KMS-11 (cell line): ENCODE measurements at regions not wholly inside any gene's neighbourhood (a gene's known extent, or its start where the extent isn't known, plus 50 kb on each side); places are given as distances from the start of the nearest gene placed in this dataset.

ENCODE experiments used
- H2AFZ ChIP-seq: fragments of 200-600 bp; sonication (generic); 2 replicates; pipeline ENCODE4 v1.6.1; 2016; ENCODE audit warnings: antibody characterized with exemption, mixed run types, low read depth
- H3K27ac ChIP-seq: fragments of 200-600 bp; sonication (generic); 2 replicates; pipeline ENCODE4 v1.6.1; 2016; ENCODE audit warnings: mild to moderate bottlenecking, mixed run types
- H3K27me3 ChIP-seq: fragments of 200-600 bp; sonication (generic); 2 replicates; pipeline ENCODE4 v1.6.1; 2017; ENCODE audit warnings: mild to moderate bottlenecking, low read depth, mixed run types, moderate library complexity; ENCODE audit not compliant: insufficient read depth
- H3K36me3 ChIP-seq: fragments of 200-600 bp; sonication (generic); 2 replicates; pipeline ENCODE4 v1.6.1; 2017; ENCODE audit warnings: mild to moderate bottlenecking, mixed run types; ENCODE audit not compliant: insufficient read depth
- H3K4me1 ChIP-seq: fragments of 200-600 bp; sonication (generic); 2 replicates; pipeline ENCODE4 v1.6.1; 2016; ENCODE audit warnings: mild to moderate bottlenecking, low read depth, mixed run types; ENCODE audit not compliant: poor library complexity, severe bottlenecking
- H3K4me2 ChIP-seq: fragments of 200-600 bp; sonication (generic); 2 replicates; pipeline ENCODE4 v1.7.0; 2016; ENCODE audit warnings: mild to moderate bottlenecking, mixed run types
- H3K4me3 ChIP-seq: fragments of 200-600 bp; sonication (generic); IDR thresholded peaks from 2 replicates; pipeline ENCODE4 v1.6.1; 2017; ENCODE audit warnings: low read depth, low read length, mixed read lengths; ENCODE audit not compliant: insufficient read depth
- H3K79me2 ChIP-seq: fragments of 200-600 bp; sonication (generic); 2 replicates; pipeline ENCODE4 v1.6.1; 2016; ENCODE audit warnings: low read depth, mixed run types; ENCODE audit not compliant: insufficient read depth
- H3K9ac ChIP-seq: fragments of 200-600 bp; sonication (generic); 2 replicates; pipeline ENCODE4 v1.6.1; 2016; ENCODE audit warnings: mild to moderate bottlenecking, mixed run types
- H4K20me1 ChIP-seq: fragments of 200-600 bp; sonication (generic); 2 replicates; pipeline ENCODE4 v1.6.1; 2016; ENCODE audit warnings: mild to moderate bottlenecking, mixed run types; ENCODE audit not compliant: insufficient read depth
- TF ChIP-seq, protein P1 (sequence below): fragments of 200-600 bp; sonication (generic); conservative IDR thresholded peaks from 2 replicates; pipeline ENCODE4 v1.6.1; 2017; ENCODE audit warnings: low read depth, mild to moderate bottlenecking, antibody characterized with exemption, low read length, moderate library complexity, mixed read lengths

DNA sequence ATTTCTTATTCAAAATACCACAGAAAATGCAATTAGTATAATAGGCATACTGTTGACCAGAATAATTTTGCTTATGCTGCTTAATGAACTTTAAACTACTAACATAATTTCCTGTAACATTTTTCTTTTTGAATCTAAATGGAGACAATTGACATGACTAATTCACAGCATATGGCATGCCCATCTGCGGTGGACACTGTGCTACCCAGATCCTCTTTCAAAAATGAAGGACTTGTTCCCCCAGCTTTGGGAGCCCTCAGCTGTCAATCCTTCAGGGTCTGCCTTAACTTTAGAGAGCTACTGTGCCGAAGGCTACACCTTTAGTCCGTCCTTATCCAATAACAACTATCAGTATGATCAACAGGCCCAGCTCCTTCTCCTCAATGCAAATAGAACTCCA is 789.0 kb downstream of the PLA2G4A start:
- H3K27me3 ChIP-seq: no peaks in the 10 kb centered on the region
- H3K36me3 ChIP-seq: no peaks in the 10 kb centered on the region
- H3K4me2 ChIP-seq: no peak overlapping the region
- no peak overlapping the region for H2AFZ ChIP-seq
- peaks cover 12% of the 10 kb centered on the region for H3K4me1 ChIP-seq
- H3K79me2 ChIP-seq: no peaks in the 10 kb centered on the region
- TF ChIP-seq, protein P1, sequence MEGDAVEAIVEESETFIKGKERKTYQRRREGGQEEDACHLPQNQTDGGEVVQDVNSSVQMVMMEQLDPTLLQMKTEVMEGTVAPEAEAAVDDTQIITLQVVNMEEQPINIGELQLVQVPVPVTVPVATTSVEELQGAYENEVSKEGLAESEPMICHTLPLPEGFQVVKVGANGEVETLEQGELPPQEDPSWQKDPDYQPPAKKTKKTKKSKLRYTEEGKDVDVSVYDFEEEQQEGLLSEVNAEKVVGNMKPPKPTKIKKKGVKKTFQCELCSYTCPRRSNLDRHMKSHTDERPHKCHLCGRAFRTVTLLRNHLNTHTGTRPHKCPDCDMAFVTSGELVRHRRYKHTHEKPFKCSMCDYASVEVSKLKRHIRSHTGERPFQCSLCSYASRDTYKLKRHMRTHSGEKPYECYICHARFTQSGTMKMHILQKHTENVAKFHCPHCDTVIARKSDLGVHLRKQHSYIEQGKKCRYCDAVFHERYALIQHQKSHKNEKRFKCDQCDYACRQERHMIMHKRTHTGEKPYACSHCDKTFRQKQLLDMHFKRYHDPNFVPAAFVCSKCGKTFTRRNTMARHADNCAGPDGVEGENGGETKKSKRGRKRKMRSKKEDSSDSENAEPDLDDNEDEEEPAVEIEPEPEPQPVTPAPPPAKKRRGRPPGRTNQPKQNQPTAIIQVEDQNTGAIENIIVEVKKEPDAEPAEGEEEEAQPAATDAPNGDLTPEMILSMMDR: no peak
- no peak overlapping the region for H3K4me3 ChIP-seq
- no peaks in the 10 kb centered on the region for H4K20me1 ChIP-seq
- H3K27ac ChIP-seq: no peak overlapping the region
- no peak overlapping the region for H3K9ac ChIP-seq

DNA sequence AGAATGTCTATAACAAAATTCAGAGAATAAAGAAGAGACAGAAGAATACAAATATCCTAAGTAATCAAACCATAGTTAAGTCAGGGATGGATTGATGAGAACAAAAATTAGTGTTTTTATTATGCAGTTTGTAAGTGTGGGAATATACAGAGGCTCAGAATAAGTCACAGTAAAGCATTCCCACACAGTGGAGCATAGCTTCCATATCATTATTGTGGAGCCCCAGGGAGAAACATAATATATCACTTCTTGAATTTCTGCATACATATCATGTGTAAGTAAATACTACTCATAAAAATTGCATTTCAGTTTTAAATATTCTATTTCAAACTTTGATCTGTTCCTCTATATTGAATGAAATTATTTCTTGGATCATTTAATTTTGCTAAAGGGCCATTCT is 790.4 kb downstream of the PLA2G4A start:
- no peak overlapping the region for H3K27ac ChIP-seq
- peaks cover 16% of the 10 kb centered on the region for H3K4me1 ChIP-seq
- no peaks in the 10 kb centered on the region for H4K20me1 ChIP-seq
- H3K4me3 ChIP-seq: no peak overlapping the region
- H3K9ac ChIP-seq: no peak overlapping the region
- TF ChIP-seq, protein P1: no peak
- no peak overlapping the region for H3K4me2 ChIP-seq
- no peaks in the 10 kb centered on the region for H3K36me3 ChIP-seq
- H3K79me2 ChIP-seq: no peaks in the 10 kb centered on the region
- H3K27me3 ChIP-seq: no peaks in the 10 kb centered on the region
- no peak overlapping the region for H2AFZ ChIP-seq

DNA sequence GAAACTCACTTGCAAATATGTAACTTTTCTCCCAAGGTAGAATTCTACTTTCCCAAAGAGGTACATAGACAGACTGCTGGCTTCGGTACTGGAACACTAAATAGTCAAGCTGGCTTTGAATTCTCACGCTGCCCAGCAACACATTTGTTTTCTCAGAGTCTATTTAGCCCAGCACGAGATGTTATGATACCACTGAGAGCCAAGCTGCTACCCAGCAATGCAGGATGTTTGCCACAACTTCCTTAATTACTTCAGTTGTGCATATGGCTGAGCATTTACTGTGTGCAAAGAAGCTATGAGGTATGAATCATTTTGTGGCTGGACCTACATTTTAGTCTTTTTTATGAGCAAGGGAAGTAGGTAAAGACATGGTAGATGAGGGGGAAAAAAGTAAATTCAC is 793.2 kb downstream of the PLA2G4A start:
- Histone ChIP-seq H3K4me3 (no peak overlapping the region), H3K4me1 (peaks cover 16% of the 10 kb centered on the region), H3K9ac (no peak overlapping the region), H3K27ac (no peak overlapping the region), H3K79me2 (no peaks in the 10 kb centered on the region), H2AFZ (no peak overlapping the region), H3K4me2 (peak overlapping the region; percentile 14; the same call in 1 of the 2 replicates), H3K36me3 (no peaks in the 10 kb centered on the region), H4K20me1 (no peaks in the 10 kb centered on the region), H3K27me3 (no peaks in the 10 kb centered on the region)
- TF ChIP-seq, protein P1: no peak

DNA sequence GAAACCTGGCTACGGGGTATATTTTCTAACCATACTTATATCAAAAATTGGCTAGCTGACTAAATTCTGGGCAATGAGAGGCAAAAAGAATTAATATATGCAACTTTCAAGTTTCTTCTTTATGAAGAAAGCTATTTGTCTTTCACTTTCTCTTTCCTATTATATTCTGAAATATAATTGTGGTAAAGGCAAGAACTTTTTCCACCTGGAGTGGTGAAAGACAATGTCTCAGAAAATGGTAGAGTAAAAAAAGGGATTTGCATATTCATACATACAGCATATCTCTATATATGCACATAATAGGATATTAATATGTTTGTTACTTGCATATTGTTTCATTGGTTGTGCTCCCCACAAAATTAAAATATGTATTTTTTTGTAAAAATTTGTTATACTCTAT is 793.8 kb downstream of the PLA2G4A start:
- Histone ChIP-seq H3K9ac (no peak overlapping the region), H3K27ac (no peak overlapping the region), H3K4me2 (peak overlapping the region; percentile 14), H3K4me1 (peaks cover 16% of the 10 kb centered on the region), H3K36me3 (no peaks in the 10 kb centered on the region), H2AFZ (no peak overlapping the region), H3K4me3 (no peak overlapping the region), H3K27me3 (no peaks in the 10 kb centered on the region), H4K20me1 (no peaks in the 10 kb centered on the region), H3K79me2 (no peaks in the 10 kb centered on the region)
- TF ChIP-seq, protein P1: no peak
